HG02623 (cell line): ENCODE measurements at regions not wholly inside any gene's neighbourhood (a gene's known extent, or its start where the extent isn't known, plus 50 kb on each side); places are given as distances from the start of the nearest gene placed in this dataset.
"Not testable (repeated sequence)": the region's sequence is repeated elsewhere in the genome, so short reads cannot be mapped to it uniquely, and the experiment has no call there.

Source experiments
- ATAC-seq: cut with Tn5 transposase; IDR thresholded peaks from one replicate; pipeline ENCODE4 v1.9.1; 2021; ENCODE audit warnings: moderate library complexity; ENCODE audit not compliant: unreplicated experiment

DNA sequence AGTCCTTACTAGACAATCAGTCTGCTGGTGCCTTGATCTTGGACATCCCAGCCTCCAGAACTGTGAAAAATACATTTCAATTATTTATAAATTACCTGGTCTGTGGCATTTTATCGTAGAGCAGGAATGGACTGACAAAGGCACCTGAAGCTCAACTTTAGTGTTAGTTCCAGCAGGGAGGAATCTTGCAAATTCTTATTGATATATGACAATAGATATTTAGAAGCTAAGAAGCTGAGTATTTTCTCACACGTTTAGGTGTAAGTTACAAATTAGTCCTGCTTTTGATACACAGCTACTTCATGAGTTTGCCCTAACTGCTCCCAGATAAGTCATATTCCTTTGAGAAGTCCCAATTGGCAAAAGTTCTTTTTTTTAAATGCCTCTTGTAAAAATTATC, 138.0 kb upstream of the ZNF217 start:
- ATAC-seq = no peak

DNA sequence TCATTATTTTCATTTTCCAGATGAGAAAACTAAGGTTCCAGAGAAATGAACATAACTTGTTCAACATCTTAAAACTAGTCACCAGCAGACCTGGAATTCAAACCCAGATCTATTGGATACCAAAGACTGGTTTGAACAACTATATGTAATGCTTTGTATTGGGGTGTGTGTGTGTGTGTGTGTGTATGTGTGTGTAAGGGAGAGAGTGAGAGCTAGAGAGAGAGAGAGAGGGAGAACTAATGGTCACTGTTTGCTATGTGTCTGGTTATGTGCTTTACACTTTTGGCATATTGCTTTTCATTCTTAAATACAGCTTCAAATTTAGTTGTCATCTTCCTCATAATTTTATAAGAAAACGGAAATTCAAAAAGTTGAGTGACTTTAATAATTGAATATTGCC, 134.7 kb upstream of the ZNF217 start:
- no peak for ATAC-seq

- ATAC-seq = not testable (repeated sequence)
Observed at GRCh38 chr20:53727239-53727638, 133.6 kb upstream of the ZNF217 start.

DNA sequence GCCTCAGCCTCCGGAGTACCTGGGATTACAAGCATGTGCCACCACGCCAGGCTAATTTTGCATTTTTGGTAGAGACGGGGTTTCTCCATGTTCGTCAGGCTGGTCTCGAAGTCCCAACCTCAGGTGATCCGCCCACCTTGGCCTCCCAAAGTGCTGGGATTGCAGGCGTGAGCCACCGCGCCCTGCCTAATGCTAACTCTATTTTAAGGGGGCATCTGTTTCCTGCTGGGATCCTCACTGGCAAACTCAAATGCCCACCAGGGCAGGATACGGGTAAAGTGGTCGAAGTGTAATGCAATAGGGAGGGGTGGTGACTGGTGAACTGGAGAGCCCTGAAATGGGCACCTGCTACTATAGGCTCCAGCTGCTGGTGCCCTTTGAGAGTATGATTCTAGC, 131.9 kb upstream of the ZNF217 start:
- no peak for ATAC-seq

DNA sequence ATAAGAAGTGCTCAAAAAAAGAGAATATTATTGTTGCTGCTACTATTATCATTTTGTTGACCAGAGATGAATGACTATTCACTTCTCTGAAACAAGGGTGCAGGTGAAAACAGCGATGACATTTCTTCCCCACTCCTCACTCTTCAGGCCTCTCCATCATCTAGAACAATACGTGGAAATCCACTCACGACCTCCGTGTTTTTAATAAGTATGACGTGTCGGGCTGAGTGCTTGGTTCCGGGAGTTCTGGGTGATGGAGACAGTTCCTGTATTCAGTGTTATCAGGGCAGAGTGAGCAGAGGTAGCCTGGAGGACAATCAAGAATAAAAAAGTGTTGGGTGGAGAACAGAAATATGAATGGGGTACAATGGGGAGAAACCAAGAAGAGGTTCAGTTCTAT, 130.0 kb upstream of the ZNF217 start:
- ATAC-seq = no peak

- ATAC-seq = no peak
Observed at GRCh38 chr20:53723045-53723444, 129.4 kb upstream of the ZNF217 start.

DNA sequence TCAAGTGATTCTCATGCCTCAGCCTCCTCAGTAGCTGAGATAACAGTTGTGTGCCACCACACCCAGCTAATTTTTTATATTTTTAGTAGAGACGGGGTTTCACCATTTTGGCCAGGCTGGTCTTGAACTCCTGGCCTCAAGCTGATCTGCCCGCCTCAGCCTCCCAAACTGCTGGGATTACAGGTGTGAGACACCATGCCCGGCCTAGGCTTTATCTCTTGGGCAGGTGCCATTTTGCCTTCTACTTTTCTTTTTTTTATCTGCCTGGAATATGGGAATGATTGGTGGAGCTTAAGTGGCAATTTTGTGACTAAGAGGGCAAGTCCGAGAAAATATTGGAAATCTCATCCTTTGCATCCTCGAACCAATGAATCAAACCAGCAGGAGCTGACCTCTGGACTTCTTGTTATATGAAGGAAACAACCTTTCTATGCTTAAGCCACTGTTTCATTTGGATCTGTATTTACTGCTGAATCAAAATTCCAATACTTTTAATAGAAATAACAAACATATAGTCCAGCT, 128.9 kb upstream of the ZNF217 start:
- no peak for ATAC-seq

DNA sequence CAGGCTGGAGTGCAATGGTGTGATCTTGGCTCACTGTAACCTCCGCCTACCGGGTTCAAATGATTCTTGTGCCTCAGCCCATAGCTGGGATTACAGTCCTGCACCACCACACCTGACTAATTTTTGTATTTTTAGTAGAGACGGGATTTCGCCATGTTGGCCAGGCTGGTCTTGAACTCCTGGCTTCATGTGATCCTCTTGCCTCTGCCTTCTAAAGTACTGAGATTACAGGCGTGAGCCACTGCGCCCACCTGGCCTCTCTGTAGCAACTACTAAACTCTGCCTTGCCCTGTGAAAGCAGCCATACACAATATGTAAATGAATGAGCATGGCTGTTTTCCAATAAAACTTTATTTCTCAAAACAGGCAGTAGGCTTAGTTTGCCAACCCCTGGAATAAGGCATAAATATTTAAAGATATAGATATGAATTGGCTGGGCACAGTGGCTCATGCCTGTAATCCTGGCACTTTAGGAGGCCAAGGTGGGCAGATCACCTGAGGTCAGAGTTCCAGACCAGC, 127.9 kb upstream of the ZNF217 start:
- ATAC-seq = not testable (repeated sequence)

GRCh38 chr20:53719171-53719803, 125.6 kb upstream of the ZNF217 start:
- not testable (repeated sequence) for ATAC-seq

- ATAC-seq = no peak
Observed at GRCh38 chr20:53718142-53719021, 124.7 kb upstream of the ZNF217 start.

- no peak for ATAC-seq
Observed at GRCh38 chr20:53716395-53716794, 122.8 kb upstream of the ZNF217 start.

DNA sequence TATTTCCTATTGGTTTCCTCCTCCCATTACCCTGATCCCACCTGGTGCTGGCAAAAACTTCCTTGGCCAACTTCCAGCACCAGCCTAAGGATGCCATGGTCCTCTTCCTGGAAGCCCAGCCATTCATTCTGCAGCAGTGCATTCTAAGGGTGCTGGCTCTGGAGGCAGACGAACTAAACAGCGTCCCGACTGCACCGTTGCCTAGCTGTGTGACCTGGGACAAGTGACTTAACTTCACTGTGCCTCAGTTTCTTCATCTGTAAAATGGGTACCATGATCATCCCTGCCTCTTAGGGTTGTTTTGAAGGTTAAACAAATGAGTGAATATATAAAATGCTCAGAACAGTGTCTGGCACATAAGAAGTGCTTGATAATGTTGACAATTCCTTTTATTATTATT, 120.9 kb upstream of the ZNF217 start:
- ATAC-seq = no peak

DNA sequence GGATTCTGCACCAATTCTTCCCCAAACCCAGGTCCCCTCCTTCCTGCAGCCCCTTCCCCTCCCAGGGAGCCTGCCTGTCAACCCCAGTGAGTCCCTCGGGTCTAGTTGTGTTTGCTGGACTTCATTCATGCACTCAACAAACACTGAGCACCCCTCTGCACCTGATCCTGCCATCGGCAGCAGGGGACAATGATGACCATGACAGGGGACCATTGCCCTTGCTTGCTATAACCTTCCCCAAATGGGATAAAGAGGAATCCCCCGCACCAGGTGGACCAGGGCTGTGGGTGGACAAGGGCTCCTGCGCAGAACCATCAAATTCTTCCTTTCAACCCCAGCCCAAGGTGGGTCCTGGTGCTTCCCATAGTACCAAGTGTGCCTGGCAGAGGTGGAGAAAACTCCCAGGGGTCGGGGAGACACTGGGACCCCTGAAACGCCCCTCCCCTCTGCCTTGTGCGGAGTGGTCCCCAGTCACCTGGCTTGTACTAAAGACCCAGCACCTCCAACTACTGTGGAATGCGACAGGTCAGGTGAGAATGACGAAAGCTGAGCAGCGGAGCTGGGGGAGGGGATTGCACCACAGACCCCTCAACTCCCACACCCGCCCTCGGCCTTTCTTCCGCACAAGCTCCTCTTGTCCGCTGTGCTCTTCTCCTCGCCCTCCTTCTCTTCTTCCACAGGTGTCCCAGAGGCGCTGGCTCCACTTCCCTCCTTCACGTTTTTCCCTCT, 119.9 kb upstream of the ZNF217 start:
- no peak for ATAC-seq

GRCh38 chr20:53712212-53712977, 118.8 kb upstream of the ZNF217 start:
- no peak for ATAC-seq

DNA sequence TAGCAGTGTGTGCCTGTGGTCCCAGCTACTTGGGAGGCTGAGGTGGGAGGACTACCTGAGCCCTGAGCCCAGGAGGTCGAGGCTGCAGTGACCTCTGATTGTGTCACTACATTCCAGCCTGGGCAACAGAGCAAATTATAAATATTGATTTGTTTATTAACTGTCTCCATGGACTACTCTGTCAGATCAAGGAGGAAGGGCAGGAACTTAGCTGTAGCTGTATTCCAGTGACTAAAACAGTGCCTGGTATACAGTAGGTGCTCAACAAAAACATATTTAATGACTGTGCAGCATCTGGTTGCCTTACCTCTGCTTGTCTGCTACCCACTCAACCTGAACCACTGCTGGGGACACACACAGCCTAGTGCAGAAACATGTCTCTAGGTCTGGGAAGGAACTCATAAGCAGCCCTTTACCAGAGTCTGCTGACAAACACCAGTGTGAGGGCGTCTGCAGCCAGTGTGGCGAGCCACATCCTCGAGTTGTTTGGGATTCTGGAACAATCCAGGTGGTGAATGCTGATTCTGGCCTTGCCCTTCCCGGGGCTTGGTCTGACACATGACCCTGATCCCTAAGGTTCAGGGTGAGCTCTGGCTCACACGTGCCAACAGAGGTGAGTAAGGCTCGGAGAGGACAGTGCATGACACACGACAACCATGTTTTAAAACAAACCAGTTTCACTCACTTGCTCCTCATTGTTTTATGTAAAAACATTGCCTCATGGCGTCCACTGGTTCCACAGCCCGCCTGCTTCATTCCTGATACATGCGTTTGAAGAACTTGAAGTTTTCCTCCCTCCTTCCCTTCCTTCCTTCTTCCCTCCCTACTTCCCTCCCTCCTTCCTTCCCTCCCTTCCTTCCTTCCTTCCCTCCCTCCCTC, 117.9 kb upstream of the ZNF217 start:
- no peak for ATAC-seq

DNA sequence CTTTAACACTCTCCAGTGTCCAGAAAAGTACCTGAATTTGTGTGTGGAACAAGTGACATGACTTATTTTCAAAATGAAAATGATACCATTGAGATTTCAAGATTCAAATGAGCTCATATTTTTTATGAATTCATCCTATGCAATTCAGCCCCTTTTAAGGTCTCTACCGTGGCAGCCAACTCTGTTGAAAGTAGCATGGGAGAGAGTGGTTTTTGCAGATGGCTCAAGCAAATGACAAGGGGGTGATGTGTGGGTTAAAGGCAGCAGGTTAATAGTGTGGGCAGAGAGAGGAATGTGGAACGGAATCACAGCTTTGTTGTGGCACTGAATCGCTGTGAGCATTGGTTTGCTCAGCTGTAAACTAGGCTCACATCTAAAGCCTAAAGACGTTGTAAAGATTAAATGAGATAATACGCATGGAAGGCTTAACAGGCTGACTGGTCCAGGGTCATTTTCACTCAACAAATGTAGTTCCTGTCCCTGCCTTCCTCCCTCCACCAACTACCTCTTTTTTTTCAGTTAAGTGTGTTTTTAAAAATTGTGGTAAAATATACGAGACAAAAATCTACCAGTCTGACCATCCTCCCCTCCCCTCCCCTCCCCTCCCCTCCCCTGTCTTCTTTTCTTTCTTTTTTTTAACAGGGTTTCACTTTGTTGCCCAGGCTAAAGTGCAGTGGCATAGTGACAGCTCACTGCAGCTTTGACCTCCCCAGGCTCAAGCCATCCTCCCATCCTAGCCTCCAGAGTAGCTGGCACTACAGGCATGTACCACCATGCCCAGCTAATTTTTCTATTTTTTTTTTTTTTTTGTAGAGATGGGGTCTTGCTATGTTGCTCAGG, 114.7 kb upstream of the ZNF217 start:
- ATAC-seq = no peak

- ATAC-seq = no peak
Observed at GRCh38 chr20:53707371-53708055, 113.9 kb upstream of the ZNF217 start.
